ENCODE measurements at regions not wholly inside any gene's neighbourhood (a gene's known extent, or its start where the extent isn't known, plus 50 kb on each side); places are given as distances from the start of the nearest gene placed in this dataset.

GRCh38 chr19:30681162-30682100, 309.2 kb downstream of the ZNF536 start:
- no peak for TF ChIP-seq CTCF (IDR thresholded peaks at IDR 0.05)
- TF ChIP-seq POLR2A (IDR thresholded peaks at IDR 0.05), result no peak

All from adrenal gland (tissue), 5 donors.